Large intestine (tissue), 3 donors: ENCODE measurements at regions not wholly inside any gene's neighbourhood (a gene's known extent, or its start where the extent isn't known, plus 50 kb on each side); places are given as distances from the start of the nearest gene placed in this dataset.

Source experiments
- DNase-seq, 2 donors: peaks; one replicate each; pipeline versions ENCODE4 v3.0.0 to v3.0.0-alpha.2; 2013
- H3K27ac ChIP-seq: one replicate; pipeline ENCODE4 v1.5.1; 2013; ENCODE audit warnings: low read length
- H3K27me3 ChIP-seq: 2 replicates; pipeline ENCODE4 v1.6.1; 2013; ENCODE audit warnings: low read length; ENCODE audit not compliant: control insufficient read depth, insufficient read depth
- H3K36me3 ChIP-seq: 2 replicates; pipeline ENCODE4 v1.6.1; 2013; ENCODE audit warnings: low read length; ENCODE audit not compliant: control insufficient read depth, insufficient read depth
- H3K4me1 ChIP-seq: one replicate; pipeline ENCODE4 v1.6.1; 2013; ENCODE audit warnings: low read length; ENCODE audit not compliant: control insufficient read depth, insufficient read depth
- H3K4me3 ChIP-seq: one replicate; pipeline ENCODE4 v1.5.1; 2013; ENCODE audit warnings: low read length
- H3K9me3 ChIP-seq: one replicate; pipeline ENCODE4 v1.6.1; 2013; ENCODE audit warnings: mild to moderate bottlenecking, low read depth, low read length, moderate library complexity; ENCODE audit not compliant: control insufficient read depth
- WGBS: methylation state at CpG from one replicate; pipeline ENCODE4 v1.1.5; 2013; ENCODE audit warnings: low lambda C conversion rate; ENCODE audit not compliant: insufficient coverage; 5-methylcytosine and 5-hydroxymethylcytosine counted together

- Histone ChIP-seq H3K27ac (no peak overlapping the region), H3K9me3 (peaks cover 8% of the 10 kb centered on the region), H3K36me3 (no peaks in the 10 kb centered on the region), H3K4me3 (no peak overlapping the region), H3K27me3 (no peaks in the 10 kb centered on the region), H3K4me1 (peaks cover 9% of the 10 kb centered on the region)
- WGBS: no CpG with 5 or more reads among the region's 7 CpGs
- DNase-seq: no peak
These were observed 102.9 kb downstream of the PFKFB3 start for GRCh38 chr10:6305401-6306321.

DNA sequence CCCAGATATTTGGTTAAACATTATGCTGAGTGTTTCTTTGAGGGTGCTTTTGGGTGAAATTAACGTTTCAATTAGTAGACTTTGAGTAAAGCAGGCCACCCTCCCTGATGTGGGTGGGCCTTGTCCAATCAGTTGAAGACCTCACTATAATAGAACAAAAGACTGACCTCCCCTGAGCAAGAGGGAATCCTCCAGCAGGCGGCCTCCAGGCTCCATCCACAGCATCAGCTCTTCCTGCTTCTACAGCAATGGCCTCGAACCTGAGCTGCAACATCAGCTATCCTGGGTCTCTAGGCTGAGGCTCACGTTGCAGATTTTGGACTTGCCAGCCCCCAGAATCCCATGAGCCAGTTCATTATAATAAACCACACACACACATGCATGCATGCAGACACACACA lies 104.2 kb downstream of the PFKFB3 start:
- peaks cover 8% of the 10 kb centered on the region for H3K9me3 ChIP-seq
- H3K36me3 ChIP-seq: no peaks in the 10 kb centered on the region
- DNase-seq: no peak
- H3K4me1 ChIP-seq: no peaks in the 10 kb centered on the region
- WGBS: no CpG with 5 or more reads among the region's 4 CpGs
- no peak overlapping the region for H3K4me3 ChIP-seq
- no peak overlapping the region for H3K27ac ChIP-seq
- no peaks in the 10 kb centered on the region for H3K27me3 ChIP-seq

- WGBS: no CpG with 5 or more reads among the region's 4 CpGs
These were observed 107.1 kb downstream of the PFKFB3 start for GRCh38 chr10:6309816-6310215.

DNA sequence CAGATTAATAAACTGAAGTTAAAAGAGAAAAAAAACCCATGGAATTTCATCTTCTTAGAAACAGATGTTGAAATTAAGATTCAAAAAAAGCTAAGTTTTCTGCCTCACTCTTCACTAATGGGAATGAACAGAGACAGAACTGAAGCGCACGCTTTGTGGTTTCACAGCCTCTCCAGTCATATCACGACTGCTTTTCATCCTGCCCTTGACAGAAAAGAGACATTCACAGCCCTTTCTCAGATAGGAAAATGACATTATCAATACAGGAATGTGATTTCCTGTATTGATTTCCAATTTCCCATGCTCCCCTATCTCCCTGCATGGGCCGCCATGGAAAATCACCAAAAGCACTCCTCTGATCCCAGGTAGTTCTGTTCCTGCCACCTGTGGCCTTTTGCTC lies 108.2 kb downstream of the PFKFB3 start:
- H3K9me3 ChIP-seq: peaks cover 8% of the 10 kb centered on the region
- DNase-seq: no peak
- H3K4me1 ChIP-seq: peaks cover 13% of the 10 kb centered on the region
- no peak overlapping the region for H3K4me3 ChIP-seq
- no peaks in the 10 kb centered on the region for H3K36me3 ChIP-seq
- no peak overlapping the region for H3K27ac ChIP-seq
- no CpG with 5 or more reads among the region's 4 CpGs for WGBS
- no peaks in the 10 kb centered on the region for H3K27me3 ChIP-seq

More at GRCh38 chr10:6309816-6310215, 107.1 kb downstream of the PFKFB3 start:
- no peak overlapping the region for H3K27ac ChIP-seq
- DNase-seq: no peak
- peaks cover 10% of the 10 kb centered on the region for H3K4me1 ChIP-seq
- H3K36me3 ChIP-seq: no peaks in the 10 kb centered on the region
- peaks cover 8% of the 10 kb centered on the region for H3K9me3 ChIP-seq
- no peaks in the 10 kb centered on the region for H3K27me3 ChIP-seq
- no peak overlapping the region for H3K4me3 ChIP-seq

- Histone ChIP-seq H3K4me3 (no peak overlapping the region), H3K36me3 (no peaks in the 10 kb centered on the region), H3K4me1 (peaks cover 13% of the 10 kb centered on the region), H3K27me3 (no peaks in the 10 kb centered on the region), H3K27ac (no peak overlapping the region), H3K9me3 (peaks cover 8% of the 10 kb centered on the region)
- WGBS: 100% methylated on average over 3 of the region's 11 CpGs
- no peak for DNase-seq
These were observed 109.1 kb downstream of the PFKFB3 start for GRCh38 chr10:6311700-6312330.

DNA sequence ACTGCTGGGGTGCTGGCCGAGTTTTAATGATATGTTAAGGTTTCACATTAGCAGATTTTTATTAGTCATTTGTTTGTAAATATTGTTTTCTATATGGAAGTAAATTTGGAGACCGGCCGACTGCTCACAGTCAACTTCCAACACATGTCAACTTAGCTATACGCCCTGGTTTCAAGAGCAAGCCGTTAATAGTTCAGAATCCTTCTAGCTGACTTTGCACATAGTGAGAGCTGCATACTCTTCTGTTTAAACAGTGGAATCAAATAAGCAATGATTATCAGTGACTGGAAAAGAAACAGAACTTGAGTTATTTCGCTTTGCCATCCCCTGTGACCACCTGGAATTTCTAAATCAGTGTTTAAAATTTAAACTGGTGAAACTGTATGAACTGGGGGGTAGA lies 109.9 kb downstream of the PFKFB3 start:
- H3K36me3 ChIP-seq: no peaks in the 10 kb centered on the region
- no peak overlapping the region for H3K27ac ChIP-seq
- H3K4me1 ChIP-seq: peaks cover 13% of the 10 kb centered on the region
- no peaks in the 10 kb centered on the region for H3K27me3 ChIP-seq
- 83% methylated on average over 3 of the region's 6 CpGs for WGBS
- no peak for DNase-seq
- peaks cover under 1% of the 10 kb centered on the region for H3K9me3 ChIP-seq
- H3K4me3 ChIP-seq: no peak overlapping the region

DNA sequence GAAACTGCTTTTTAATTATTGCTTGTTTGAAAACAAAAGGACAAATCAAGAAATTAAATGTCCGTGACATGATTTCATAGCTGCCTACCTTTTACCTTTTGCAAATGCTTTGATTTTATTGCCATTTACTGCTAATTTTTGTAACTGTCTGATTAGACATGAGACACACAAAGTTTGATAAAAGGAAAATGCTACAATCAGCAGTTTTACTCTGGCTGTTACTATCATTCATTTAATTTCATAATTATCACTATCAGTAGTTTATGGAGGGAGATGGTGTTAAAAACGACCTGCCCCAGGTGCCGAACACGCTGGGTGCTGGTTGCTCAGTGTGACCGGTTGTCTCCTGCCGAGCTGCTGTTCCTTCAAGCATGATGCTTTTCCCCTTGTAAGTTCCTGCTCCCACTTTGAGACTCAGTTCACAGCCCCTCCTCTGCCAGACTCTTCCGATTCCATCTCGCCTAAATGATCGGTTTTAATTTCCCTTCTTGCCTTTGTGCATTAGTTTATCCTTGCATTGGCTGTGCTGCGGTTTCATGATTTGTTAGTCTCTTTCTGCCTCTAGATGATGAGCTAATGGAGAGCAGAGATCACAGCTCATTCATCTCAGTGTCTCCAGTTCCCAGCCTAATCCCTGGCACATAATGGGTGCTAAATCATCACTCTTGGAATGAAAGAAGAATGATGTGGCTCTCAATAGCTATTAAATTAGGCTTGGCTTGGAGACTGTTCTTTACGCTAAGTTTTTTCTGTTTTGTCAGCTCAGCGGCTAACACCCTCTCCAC lies 110.6 kb downstream of the PFKFB3 start:
- Histone ChIP-seq H3K27ac (no peak overlapping the region), H3K9me3 (no peaks in the 10 kb centered on the region), H3K27me3 (no peaks in the 10 kb centered on the region), H3K4me1 (peaks cover 13% of the 10 kb centered on the region), H3K36me3 (no peaks in the 10 kb centered on the region), H3K4me3 (no peak overlapping the region)
- no peak for DNase-seq
- 75% methylated on average over 1 of the region's 12 CpGs for WGBS

DNA sequence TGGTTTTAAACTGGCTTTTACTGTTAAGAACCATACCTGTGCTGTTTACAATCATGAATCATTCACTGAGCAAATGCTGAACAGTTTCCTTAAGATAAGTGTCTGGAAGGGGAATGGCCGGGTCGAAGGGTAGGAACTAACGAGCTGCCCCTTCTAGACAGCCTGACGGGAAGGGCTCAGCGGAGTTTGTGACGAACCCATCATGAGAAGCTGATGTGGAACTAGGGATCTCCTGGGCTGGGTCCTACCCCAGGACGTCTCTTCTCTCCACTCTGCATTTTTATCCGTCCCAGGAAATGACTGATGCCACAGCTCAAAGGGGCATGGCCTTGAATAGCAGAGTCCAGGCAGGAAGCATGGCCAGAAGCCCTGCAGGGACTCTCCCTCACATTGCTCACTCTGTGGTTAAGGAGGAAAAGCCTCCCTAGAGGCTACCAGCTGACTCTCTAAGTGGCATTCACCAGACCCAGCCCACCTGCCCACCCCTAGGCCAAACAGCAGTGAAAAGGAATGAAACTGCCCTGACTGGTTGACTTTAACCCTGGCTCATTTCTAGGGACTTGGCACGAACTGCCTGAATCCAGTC lies 112.0 kb downstream of the PFKFB3 start:
- Histone ChIP-seq H3K36me3 (no peaks in the 10 kb centered on the region), H3K27me3 (no peaks in the 10 kb centered on the region), H3K9me3 (no peaks in the 10 kb centered on the region), H3K27ac (peak overlapping the region; percentile 54), H3K4me3 (no peak overlapping the region), H3K4me1 (peaks cover 13% of the 10 kb centered on the region)
- DNase-seq: peak; percentile 38 to 84
- WGBS: no CpG with 5 or more reads among the region's 9 CpGs

GRCh38 chr10:6319119-6319518 lies 116.4 kb downstream of the PFKFB3 start:
- Histone ChIP-seq H3K36me3 (no peaks in the 10 kb centered on the region), H3K4me3 (no peak overlapping the region), H3K27me3 (no peaks in the 10 kb centered on the region), H3K9me3 (no peaks in the 10 kb centered on the region), H3K27ac (no peak overlapping the region), H3K4me1 (peaks cover 5% of the 10 kb centered on the region)
- no peak for DNase-seq
